ENCODE measurements at regions not wholly inside any gene's neighbourhood (a gene's known extent, or its start where the extent isn't known, plus 50 kb on each side); places are given as distances from the start of the nearest gene placed in this dataset.

DNA sequence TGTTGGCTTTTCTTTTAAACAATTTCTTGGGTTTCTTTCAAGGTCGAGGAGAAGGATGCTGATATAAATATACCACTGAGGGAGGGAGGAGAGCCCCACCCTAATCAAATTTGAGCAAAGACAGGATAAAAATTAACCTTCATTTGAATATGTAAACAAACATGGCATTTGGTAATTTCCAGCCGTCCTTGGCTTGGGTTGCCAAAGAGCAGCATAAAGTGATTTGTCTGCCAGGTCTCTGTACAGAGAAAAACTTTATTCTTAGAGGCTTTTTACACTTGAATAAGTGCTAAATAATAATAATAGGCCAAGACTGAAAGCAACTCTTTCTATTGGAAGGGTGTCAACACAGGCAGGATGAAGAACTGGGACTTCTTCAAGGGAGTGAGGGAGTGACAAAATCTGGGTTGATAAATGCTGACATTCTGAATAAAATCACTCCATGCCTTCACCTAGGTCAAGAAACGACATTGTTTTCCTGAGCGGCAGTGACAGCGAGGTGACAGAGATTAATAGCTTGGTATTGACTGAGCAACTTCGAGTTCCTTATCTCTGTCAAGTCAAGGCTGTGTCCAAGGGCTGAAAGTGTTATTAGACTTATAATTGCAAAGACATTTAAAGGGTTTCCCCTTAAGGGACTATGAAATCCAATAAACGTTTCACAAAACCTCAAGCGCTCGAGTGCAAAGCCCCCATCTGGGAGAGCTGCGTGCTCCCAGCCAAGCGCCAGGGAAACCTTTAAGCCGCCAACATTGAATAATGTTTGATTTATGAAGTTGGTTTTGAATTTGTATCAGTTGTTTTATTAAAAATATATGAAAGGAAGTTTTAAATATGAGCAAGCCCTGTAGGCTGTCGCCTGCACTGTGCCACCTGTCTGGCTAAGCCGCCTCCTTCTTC lies 269.5 kb upstream of the N4BP1 start:
- no peak for DNase-seq

DNA sequence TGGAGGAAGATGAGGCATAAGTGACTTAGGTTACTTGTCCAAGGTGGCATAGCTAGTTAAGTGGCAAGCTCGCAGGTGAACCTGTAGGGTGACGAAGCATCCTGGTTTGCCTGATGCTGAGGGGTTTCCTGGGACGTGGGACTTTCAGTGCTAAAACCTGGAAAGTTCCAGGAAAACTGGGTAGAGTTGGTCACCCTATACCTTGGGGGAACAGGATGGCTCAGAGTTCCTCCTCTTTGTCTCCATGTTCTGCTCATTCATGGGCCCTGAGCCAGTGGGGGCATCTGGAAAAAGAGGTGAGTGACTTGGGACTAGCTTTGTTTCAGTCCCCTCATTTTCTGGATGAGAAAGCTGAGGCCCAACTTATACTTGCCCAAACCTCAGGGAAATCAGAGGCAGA lies 268.0 kb upstream of the N4BP1 start:
- no peak for DNase-seq

DNA sequence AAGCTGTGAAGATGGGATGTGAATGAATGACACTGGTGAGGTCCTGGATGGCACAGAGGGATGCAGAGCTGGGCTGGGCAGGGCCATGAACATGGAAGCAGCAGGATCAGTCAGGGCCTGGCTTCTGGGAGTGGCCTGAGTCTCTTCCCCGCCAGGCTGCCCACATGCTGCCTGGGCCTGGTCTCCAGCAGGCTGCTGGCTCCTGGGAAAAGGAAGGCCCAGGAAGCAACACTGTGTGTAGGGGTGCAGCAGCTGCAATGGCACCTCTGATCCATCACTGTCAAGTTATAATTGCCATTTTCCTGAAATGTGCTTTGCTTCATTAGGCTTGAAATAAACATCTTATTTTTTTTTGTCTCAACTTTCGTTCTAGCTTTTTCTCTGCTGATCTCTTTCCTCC lies 260.2 kb upstream of the N4BP1 start:
- DNase-seq: no peak

DNA sequence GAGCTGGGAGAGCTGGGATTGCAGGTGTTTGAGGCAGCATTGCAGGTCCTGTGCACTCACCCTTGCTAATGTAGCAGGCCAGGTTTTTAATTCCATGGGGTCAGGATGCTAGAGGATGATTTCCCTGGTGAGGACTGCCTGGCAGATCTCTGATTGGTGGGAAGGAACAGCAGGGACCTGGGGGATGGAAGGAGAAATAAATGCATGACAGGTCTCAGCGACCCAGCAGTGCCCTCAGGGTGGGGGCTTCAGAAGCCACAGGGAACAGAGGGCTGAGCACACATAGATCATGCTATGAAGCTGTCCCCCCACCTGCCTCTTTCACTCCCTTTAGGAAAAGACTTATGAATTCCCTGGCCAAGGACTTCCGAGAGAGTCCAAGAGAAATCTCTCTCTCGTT lies 255.5 kb upstream of the N4BP1 start:
- DNase-seq: no peak

DNA sequence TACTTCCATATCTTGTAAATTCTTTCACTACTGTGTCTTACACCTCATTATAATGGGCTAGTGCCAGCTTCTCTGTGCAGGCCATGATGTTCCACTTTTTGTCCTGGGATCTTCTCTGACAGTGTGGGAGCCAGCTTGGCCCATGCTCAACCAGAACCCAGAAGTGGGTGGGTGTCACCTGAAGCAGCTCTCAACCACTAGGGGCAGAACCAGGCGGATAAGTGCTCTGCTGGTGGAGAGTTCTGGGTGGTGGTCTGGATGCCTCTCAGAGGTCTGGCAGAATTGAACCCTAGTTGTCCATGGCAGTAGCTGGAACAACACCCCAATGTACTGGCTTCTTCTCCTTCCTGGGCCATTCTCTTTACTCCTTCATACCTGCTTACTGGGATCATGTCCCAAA lies 254.1 kb upstream of the N4BP1 start:
- DNase-seq: no peak

DNA sequence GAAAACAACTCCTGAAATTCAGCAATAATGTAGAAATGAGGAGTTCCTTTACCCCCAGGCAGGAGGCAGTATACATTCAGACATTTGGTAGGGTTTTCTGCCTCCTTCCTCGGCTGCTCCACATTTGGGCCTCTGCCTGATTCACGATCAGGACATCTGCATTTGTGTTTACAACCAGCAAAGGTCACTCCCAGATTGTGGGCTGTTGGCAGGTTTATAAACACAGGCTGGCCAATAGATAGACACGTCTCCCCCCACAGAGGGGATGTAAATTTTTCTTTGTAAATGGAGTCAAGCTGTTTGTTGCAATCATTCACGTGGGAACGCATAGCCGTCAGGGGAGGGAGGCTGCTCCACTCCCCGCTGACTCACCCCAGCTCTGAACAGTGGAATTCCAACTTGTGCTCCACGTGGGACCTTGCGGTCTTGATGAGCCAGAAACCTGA lies 252.1 kb upstream of the N4BP1 start:
- DNase-seq: no peak

DNA sequence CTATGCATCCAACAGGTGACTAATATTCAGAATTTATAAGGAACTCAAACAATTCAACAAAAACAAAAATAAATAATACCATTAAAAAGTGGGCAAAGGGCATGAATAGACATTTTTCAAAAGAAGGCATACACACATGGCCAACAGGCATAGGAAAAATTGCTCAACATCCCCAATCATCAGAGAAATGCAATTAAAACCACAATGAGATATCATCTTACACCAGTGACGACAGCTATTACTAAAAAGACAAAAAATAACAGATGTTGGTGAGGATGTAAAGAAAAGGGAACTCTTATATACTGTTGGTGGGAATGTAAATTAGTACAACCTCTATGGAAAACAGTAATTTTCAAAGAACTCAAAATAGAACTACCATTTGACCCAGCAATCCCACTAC lies 250.4 kb upstream of the N4BP1 start:
- no peak for DNase-seq

DNA sequence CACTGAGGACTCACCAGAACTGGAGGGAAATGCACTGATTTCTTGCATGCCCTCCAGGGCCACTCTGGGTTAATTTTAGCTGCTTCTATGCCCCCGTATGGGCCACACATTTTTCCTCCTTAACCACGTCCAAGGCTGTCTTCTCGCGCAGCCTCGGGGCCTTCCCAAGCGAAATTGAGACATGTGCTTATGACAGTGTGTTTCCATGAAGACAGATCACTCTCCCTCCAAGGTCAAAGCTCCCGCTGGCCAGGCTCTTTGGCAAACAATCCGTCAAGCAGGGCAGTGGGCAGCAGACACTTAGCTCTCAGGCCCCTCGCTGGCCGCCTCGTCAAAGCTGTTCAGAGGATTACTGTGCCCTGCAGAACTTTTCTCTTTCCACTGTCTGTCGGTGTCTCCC lies 243.0 kb upstream of the N4BP1 start:
- DNase-seq: no peak

DNA sequence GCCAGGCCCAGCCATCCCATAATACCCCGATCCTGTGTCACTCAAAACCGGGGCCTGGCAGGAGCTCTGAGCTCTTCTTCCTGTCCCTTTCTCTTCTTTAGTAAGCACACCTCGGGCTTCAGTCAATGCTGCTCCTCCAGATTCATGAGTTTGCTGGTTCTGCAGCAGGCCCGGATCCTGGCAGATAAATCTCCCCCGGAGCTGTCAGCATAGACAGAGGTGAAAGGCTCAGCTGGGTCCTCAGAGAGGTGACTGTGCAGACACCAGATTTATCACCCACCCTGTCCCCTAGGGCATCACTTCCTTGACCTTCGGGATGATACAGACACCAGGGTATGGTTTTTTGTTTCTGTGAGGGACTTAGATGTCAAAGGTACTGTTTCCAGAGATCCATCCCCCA lies 242.5 kb upstream of the N4BP1 start:
- no peak for DNase-seq

DNA sequence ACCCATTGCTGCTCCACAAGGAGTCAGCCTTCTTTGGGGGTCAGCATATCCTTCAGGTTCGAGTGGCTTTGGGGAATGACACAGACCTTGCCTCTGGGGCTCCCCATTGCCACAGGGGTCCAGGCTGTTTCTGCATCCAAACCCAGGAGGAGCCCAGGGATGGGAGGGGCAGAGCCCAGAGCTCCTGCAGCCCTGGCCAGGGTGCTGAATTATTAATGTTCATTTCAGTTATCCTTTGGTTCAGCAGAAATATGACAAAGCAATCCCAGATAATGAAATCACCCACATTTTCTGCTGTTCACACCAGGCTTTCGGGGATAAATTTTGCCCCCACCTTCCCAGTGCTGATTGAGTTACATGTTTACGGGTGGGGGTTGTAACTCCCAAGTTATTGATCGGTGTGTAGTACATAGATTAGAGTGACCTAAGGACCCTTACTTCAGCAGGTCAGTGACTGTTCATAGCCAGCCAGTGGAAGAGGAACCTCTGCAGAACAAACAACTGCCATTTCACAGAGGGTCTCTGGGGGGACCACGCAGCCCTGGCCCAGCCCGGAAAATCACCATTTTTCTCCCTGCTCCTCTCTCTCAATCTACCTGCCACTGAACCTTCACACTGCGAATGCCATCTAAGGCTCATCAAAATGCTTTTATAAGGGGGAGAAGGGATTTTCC lies 240.3 kb upstream of the N4BP1 start:
- DNase-seq: no peak

DNA sequence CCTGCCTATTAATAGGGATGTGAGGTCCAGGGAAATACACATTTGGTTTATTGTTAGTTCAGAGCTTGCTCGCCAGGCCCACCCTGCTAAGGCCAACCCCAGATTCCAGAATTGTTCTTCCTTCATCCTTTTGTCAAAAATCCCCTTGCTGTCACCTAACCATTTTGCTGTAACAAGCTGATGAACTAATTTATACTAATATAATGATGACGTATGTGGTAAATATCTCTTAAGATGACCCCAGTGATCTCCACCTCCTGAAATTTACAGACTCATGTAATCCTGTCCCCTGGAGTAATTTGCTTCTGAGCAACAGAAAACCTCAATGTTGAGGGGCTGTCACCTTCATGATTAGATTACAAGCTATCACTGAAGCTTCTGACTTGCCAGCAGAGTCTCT lies 236.3 kb upstream of the N4BP1 start:
- no peak for DNase-seq

DNA sequence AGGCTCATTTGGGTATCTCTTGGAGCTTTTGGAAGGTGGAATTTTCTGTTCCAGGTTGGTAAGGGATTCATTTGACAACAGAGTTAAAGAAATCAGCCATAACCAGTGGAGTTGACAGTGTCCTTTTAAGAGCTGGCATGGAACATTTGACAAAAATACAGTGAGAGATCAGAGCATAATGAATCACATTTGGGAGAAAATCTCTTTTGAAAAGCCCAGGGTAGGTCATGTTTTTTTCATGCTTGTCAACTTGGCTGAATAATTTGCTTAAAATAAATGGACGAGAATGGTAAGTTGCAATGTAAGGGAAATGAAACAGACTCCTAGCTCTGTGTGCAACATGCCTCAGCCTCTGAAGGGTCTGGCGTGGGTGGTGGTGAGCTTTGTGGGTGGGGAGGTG lies 235.3 kb upstream of the N4BP1 start:
- DNase-seq: no peak

DNA sequence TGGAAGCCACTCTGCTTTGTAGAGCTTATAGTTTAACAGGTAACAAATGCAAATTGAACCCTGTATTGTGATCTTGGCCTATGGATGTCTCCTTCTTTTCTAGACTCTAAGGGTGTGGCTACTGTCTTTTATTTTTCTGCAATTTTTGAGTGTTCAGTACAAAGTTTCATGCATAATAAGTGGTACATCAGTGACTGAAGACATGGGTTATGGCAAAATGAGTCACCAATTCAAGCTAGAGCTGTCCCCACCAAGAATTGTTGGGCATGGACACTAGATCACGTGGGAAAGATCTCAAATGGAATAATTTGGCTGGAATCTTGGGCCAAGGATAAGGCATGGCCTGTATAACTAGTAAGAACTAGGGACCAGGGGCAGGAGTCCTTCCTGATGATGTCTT lies 228.4 kb upstream of the N4BP1 start:
- DNase-seq: no peak

DNA sequence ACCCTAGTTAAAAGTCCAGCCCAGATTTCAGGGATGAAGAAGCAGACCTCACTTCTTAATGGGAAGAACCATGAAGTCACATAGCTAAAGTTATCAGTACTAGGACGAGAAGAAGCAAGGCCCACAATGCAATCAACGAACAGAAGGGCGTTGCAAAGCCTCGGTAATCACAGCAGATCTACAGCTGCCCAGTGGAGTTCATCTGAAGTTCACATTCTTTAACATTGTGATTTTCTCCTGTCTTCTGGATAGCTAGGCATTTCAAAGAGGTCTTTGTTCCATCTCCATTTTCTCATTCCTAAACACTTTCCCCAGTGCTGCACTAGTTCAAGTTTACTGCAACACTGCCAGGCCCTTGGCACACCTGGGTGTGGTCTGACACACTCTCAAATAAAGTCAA lies 226.7 kb upstream of the N4BP1 start:
- no peak for DNase-seq

DNA sequence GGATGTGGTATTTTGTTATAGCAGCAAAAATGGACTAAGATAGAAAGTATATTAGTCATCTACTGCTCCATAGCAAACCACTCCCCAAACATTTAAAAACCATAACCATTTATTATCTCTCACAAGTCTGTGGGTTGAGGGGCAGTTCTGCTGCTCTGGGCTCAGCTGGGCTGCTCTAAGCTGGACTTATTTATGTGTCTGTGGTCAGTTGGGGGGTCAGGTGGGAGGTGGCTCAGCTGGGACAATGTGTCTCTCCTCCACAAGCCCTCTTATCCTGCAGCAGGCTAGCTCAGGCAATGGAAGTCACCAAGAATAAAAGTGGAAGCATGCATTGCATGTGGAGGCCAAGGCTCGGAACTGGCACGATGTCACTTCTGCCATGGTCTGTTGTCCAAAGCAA lies 226.1 kb upstream of the N4BP1 start:
- DNase-seq: no peak

DNA sequence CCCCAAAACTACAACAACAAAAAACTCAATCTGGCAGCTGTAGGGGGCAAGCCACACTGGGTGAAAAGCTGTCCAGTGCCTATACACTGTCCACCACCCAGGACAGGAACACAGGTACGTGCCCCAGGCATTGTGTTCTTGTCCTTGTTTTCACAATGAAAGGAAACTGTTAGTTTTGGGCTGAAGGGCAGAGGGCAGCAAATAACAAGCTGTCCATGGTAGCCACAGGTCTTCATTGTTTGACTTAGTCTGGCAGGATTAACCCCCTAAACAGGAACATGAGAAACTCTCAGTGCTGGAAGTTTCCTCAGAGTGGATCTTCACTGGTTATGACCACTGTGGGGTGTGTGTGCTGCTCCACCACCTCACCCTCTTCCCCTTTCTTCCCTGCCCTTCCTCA lies 224.6 kb upstream of the N4BP1 start:
- DNase-seq: no peak

DNA sequence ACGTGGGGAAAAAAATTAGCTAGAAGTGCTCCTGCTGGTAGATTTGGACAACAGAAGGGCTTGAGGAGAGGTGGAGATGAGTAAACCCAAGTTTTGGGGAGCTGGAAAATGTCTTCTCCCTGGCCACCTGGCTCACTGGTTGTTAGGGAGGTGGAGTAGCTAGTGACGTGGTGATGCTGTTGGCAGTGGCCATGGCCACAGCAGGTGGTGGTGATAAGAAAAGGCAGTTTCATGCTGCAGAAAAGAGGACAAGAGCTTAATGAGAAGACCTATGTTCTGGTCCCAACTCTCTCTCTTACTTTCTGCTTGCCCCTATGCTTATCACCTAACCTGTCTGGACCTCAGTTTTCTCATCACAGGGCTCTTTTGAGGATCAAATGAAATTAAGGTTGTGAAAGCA lies 223.5 kb upstream of the N4BP1 start:
- no peak for DNase-seq

DNA sequence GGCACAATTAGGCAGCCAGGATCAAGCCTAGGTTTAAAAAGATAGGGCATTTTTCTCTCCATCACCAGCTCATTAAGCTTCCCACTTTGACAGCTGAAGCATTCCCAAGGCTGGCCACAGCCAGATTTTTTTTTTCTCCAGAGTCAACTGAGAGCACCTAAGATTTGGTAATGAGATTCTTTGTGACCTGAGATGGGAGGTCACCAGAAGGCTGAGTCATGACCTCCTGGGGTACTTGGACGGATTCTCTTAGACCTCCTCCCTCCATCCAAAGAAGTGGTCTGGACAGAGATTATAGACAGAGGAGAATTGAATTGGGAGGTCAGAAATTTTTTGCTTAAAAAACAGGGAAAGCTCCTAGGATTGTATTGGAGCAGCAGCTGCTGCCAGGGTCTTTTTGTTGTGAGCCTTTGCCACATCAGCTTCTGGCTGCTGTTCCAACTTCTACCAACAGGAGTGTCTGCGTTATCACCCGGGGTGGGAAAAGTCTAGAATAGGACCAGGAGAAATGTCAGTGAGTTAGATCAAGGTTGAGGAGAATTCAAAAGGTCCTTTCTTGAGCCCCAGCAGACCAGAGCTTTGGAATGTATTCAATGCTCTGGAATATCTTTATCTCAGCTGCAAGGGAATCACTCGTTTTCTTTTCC lies 221.2 kb upstream of the N4BP1 start:
- DNase-seq: no peak

DNA sequence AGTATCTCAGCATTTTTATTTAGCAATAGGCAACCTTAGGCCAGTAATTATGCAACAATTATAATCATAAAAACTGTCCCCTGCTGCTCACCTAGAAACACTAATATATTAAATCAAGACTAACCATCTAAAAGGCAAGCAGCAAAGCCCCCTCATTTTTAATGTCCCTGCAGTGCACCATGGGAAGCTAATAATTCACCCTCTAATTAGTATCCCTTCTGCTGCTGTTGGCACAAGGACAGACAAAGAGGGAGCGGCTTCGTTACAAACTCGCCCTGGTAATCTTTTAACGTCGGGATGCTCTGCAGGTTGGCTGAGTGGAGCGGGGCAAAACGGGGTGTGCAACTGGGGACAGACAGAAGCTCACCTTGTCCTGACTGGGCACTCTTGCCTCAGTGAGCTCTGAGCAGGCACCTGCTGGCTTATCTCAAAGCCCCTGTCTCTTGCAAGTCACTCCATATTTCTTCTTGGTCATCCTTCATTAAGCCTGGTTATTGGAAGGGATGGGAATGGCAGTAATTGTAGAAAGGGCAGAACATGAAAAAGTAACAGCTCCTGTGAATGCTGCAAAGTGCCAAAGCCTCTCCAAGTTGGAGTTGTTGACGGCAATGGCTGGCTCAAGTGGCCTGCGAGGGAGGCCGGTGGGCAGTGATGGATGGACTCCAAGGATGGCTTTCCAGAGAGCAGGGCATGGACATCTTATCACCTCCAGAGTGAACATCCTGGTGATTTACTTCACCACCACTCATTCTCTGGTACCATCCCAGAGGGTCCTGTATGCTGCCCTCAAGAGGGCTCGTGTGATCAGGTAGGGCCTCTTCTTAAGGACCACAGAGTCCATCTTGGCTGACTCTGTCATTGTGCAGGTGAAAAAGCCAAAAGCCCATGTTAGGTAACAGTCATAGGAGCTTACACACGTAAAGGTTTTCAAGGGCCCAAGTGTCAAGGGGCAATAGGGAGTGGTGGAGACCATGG lies 219.6 kb upstream of the N4BP1 start:
- DNase-seq: no peak

DNA sequence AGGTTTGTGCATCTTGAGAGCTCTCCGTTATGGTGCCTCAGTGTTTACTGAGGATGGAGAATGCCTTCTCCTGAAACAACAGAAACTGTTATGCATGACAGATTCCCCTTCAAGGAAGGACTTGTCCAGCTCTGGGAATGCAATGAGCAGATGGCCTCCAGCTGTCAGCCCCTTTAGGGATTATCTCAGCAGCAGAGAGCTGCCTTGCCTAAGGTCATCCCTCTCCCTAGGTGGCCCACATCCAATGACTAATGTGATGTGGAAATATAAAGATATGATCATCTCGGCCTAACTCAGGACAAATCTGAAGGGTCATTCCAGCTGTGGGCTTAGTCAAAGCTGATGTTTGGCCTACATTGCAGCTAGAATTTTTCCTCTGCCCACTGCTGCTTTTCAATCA lies 214.3 kb upstream of the N4BP1 start:
- DNase-seq: no peak

DNA sequence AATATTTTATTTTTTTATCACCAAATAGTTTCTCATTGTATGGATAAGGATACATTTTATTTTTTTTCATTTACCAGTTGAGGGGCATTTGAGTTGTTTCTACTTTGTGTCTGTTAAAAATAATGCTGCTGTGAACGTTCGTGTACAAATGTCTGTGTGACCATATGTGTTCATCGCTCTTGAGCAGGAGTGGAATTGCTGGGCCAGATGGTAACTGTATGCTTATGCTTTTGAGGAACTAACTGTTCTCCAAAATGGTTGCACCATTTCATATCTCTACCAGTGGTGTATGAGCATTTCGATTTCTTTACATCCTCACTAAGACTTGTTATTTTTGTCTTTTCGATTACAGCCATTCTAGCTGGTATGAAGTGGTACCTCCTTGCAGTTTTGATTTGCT lies 212.5 kb upstream of the N4BP1 start:
- DNase-seq: no peak

DNA sequence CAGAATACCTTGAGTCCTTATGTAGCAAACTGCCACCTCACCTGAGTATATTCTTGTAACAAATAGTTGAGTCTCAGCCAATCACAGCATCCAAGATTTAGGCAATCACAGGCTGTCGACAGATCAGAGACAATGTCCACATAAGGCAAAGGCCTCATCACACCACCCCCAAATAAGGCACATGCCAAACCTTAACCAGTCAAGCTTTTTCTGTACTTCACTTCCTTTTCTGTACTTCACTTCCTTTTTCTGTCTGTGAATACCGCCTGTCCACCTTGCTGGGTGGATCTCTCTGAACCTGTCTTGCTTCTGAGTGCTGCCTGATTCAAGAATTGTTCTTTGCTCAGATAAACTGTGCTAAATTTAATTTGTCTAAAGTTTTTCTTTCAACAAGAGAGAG lies 210.4 kb upstream of the N4BP1 start:
- DNase-seq: no peak

DNA sequence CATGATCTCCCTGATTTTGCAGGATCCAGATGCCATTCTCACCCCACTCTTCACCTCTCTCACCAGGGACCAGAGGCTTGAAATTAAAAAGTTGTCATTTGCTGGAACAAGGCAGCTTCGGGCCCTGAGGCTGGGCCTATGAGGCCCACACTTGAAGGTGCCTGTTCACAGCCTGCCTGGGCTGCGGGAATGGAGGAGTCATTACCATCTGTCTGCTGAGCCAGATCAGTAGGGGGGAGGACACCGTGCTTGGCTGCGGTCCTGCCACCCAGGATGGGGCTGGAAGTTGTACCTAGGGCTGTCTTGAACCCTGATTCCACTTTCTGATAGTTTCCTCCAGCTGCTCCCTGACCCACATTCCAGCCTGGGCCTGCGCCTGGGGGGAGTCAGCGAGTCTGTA lies 208.3 kb upstream of the N4BP1 start:
- no peak for DNase-seq

Data from inflammatory macrophage (primary cell).